ENCODE measurements at regions not wholly inside any gene's neighbourhood (a gene's known extent, or its start where the extent isn't known, plus 50 kb on each side); places are given as distances from the start of the nearest gene placed in this dataset.

GRCh38 chr18:10304853-10305252 is 149.6 kb upstream of the APCDD1 start:
- no peaks in the 10 kb centered on the region for H3K9me3 ChIP-seq
- H3K4me3 ChIP-seq = no peak overlapping the region
- WGBS, 3 donors = 80 to 88% (median 81%) methylated on average over 3 of the region's 3 CpGs
- intact Hi-C loops (cut with DNase I) = no loop called here
- TF ChIP-seq EP300 (IDR thresholded peaks at IDR 0.05) (no peak), POLR2A (IDR thresholded peaks at IDR 0.05) (no peak), CTCF (IDR thresholded peaks at IDR 0.05) (no peak)
- H3K4me1 ChIP-seq (ENCODE audit: insufficient read depth) = peaks cover 1% of the 10 kb centered on the region
- H3K27ac ChIP-seq = no peak overlapping the region
- DNase-seq = no peak
- H3K36me3 ChIP-seq = no peaks in the 10 kb centered on the region
- H3K27me3 ChIP-seq = no peaks in the 10 kb centered on the region

- 95 to 98% (median 98%) methylated on average over 2 of the region's 2 CpGs for WGBS, 3 donors
- no peak overlapping the region for H3K27ac ChIP-seq
- H3K4me3 ChIP-seq = no peak overlapping the region
- no peak for DNase-seq
- TF ChIP-seq EP300 (IDR thresholded peaks at IDR 0.05) (no peak), CTCF (IDR thresholded peaks at IDR 0.05) (no peak), POLR2A (IDR thresholded peaks at IDR 0.05) (no peak)
- no peaks in the 10 kb centered on the region for H3K9me3 ChIP-seq
- H3K36me3 ChIP-seq = no peaks in the 10 kb centered on the region
- H3K27me3 ChIP-seq = no peaks in the 10 kb centered on the region
- no peaks in the 10 kb centered on the region for H3K4me1 ChIP-seq (ENCODE audit: insufficient read depth)
- intact Hi-C loops (cut with DNase I) = no loop called here
These were observed 147.7 kb upstream of the APCDD1 start for GRCh38 chr18:10306779-10307178.

GRCh38 chr18:10308154-10308553 is 146.3 kb upstream of the APCDD1 start:
- Histone ChIP-seq H3K36me3 (no peaks in the 10 kb centered on the region), H3K4me3 (no peak overlapping the region), H3K27ac (no peak overlapping the region), H3K27me3 (no peaks in the 10 kb centered on the region), H3K4me1 (ENCODE audit: insufficient read depth) (no peaks in the 10 kb centered on the region), H3K9me3 (no peaks in the 10 kb centered on the region)
- no peak for DNase-seq
- intact Hi-C loops (cut with DNase I) = no loop called here
- TF ChIP-seq POLR2A (IDR thresholded peaks at IDR 0.05) (no peak), CTCF (IDR thresholded peaks at IDR 0.05) (no peak), EP300 (IDR thresholded peaks at IDR 0.05) (no peak)
- WGBS, 3 donors = 69 to 80% (median 79%) methylated on average over 2 of the region's 2 CpGs

GRCh38 chr18:10310626-10311025 is 143.8 kb upstream of the APCDD1 start:
- TF ChIP-seq EP300 (IDR thresholded peaks at IDR 0.05) = no peak
- no peak for TF ChIP-seq CTCF (IDR thresholded peaks at IDR 0.05)
- TF ChIP-seq POLR2A (IDR thresholded peaks at IDR 0.05) = no peak
- no peak for DNase-seq
- Histone ChIP-seq H3K27me3 (no peaks in the 10 kb centered on the region), H3K4me1 (ENCODE audit: insufficient read depth) (no peaks in the 10 kb centered on the region), H3K27ac (no peak overlapping the region), H3K36me3 (no peaks in the 10 kb centered on the region), H3K4me3 (no peak overlapping the region), H3K9me3 (no peaks in the 10 kb centered on the region)
- 93 to 98% (median 95%) methylated on average over 4 of the region's 4 CpGs for WGBS, 3 donors
- intact Hi-C loops (cut with DNase I) = no loop called here

Measured in ovary (tissue), 7 donors.